WTC11 (cell line): ENCODE measurements at regions not wholly inside any gene's neighbourhood (a gene's known extent, or its start where the extent isn't known, plus 50 kb on each side); places are given as distances from the start of the nearest gene placed in this dataset.

Experiments used
- ATAC-seq: fragments of 200-7000 bp; cut with Tn5 transposase; 2 replicates; pipeline ENCODE4 v1.10.0; 2021; ENCODE audit warnings: mild to moderate bottlenecking, moderate library complexity
- CTCF ChIA-PET: fragments of 300-600 bp; sonication (Branson Sonifier 250); formaldehyde crosslinking; loops from one replicate; lab custom pipeline; 2021; ENCODE audit warnings: antibody characterized with exemption; lab: Charles Lee
- POLR2A ChIA-PET: fragments of 350-600 bp; sonication (Branson Sonifier 250); formaldehyde crosslinking; loops from one replicate; lab custom pipeline; 2021; ENCODE audit warnings: antibody characterized with exemption; lab: Charles Lee
- DNase-seq: peaks from one replicate; pipeline ENCODE4 v3.0.0; 2021; ENCODE audit warnings: low spot score
- H3K27ac Mint-ChIP-seq: 2 replicates; pipeline ENCODE4 v1.8.0; 2021; ENCODE audit warnings: mixed read lengths
- H3K27me3 Mint-ChIP-seq: 2 replicates; pipeline ENCODE4 v1.8.0; 2021; ENCODE audit warnings: low read depth, mild to moderate bottlenecking, moderate library complexity, mixed read lengths
- H3K36me3 Mint-ChIP-seq: 2 replicates; pipeline ENCODE4 v1.8.0; 2021; ENCODE audit warnings: mixed read lengths
- H3K4me1 Mint-ChIP-seq: 2 replicates; pipeline ENCODE4 v1.8.0; 2022; ENCODE audit warnings: mixed read lengths
- H3K4me3 Mint-ChIP-seq: 2 replicates; pipeline ENCODE4 v1.8.0; 2021; ENCODE audit warnings: mild to moderate bottlenecking, moderate library complexity, mixed read lengths
- H3K9me3 Mint-ChIP-seq: 2 replicates; pipeline ENCODE4 v1.8.0; 2021; ENCODE audit warnings: mixed read lengths
- E2F5 ChIP-seq: sonication (generic); formaldehyde crosslinking; IDR thresholded peaks from 2 replicates; pipeline ENCODE4 v1.8.1; 2022; ENCODE audit warnings: mild to moderate bottlenecking, moderate library complexity, missing genetic modification reagents
- ESRRA ChIP-seq: sonication (generic); formaldehyde crosslinking; IDR thresholded peaks from 2 replicates; pipeline ENCODE4 v1.8.1; 2022; ENCODE audit warnings: mild to moderate bottlenecking, missing genetic modification reagents, borderline replicate concordance
- FOXJ3 ChIP-seq: sonication (generic); formaldehyde crosslinking; IDR thresholded peaks from 2 replicates; pipeline ENCODE4 v1.9.0; 2021; ENCODE audit warnings: missing genetic modification reagents, mild to moderate bottlenecking, borderline replicate concordance
- FOXK1 ChIP-seq: sonication (generic); formaldehyde crosslinking; IDR thresholded peaks from 2 replicates; pipeline ENCODE4 v1.8.0; 2022; ENCODE audit warnings: mild to moderate bottlenecking, moderate library complexity, missing genetic modification reagents
- FOXP1 ChIP-seq: sonication (generic); formaldehyde crosslinking; IDR thresholded peaks from 2 replicates; pipeline ENCODE4 v1.8.0; 2022; ENCODE audit warnings: missing genetic modification reagents, mild to moderate bottlenecking, moderate library complexity, borderline replicate concordance
- MXD4 ChIP-seq: fragments of 250-450 bp; sonication (Bioruptor Pico); IDR thresholded peaks from 2 replicates; pipeline ENCODE4 v1.8.0; 2021; ENCODE audit warnings: mild to moderate bottlenecking, moderate library complexity, borderline replicate concordance
- RELA ChIP-seq: sonication (generic); formaldehyde crosslinking; IDR thresholded peaks from 2 replicates; pipeline ENCODE4 v1.8.1; 2022; ENCODE audit warnings: missing genetic modification reagents, mild to moderate bottlenecking, borderline replicate concordance
- RORB ChIP-seq: fragments of 250-450 bp; sonication (Bioruptor Pico); IDR thresholded peaks from 2 replicates; pipeline ENCODE4 v1.9.0; 2021; ENCODE audit warnings: mild to moderate bottlenecking
- SMAD3 ChIP-seq: sonication (generic); formaldehyde crosslinking; IDR thresholded peaks from 2 replicates; pipeline ENCODE4 v1.8.0; 2022; ENCODE audit warnings: missing genetic modification reagents, mild to moderate bottlenecking, borderline replicate concordance
- SMAD4 ChIP-seq: sonication (generic); formaldehyde crosslinking; IDR thresholded peaks from 2 replicates; pipeline ENCODE4 v1.8.0; 2022; ENCODE audit warnings: mild to moderate bottlenecking, missing genetic modification reagents
- SOX15 ChIP-seq: fragments of 250-450 bp; sonication (Bioruptor Pico); IDR thresholded peaks from 2 replicates; pipeline ENCODE4 v1.9.0; 2021; ENCODE audit warnings: mild to moderate bottlenecking
- SP1 ChIP-seq: sonication (generic); formaldehyde crosslinking; conservative IDR thresholded peaks from 2 replicates; pipeline ENCODE4 v1.8.1; 2022; ENCODE audit warnings: missing genetic modification reagents
- ZBTB21 ChIP-seq: sonication (generic); formaldehyde crosslinking; IDR thresholded peaks from 2 replicates; pipeline ENCODE4 v1.8.1; 2023; ENCODE audit warnings: mild to moderate bottlenecking, missing genetic modification reagents, borderline replicate concordance
- ZMAT4 ChIP-seq: fragments of 250-450 bp; sonication (Bioruptor Pico); IDR thresholded peaks from 2 replicates; pipeline ENCODE4 v1.9.0; 2021; ENCODE audit warnings: mild to moderate bottlenecking
- ZNF219 ChIP-seq: sonication (generic); formaldehyde crosslinking; IDR thresholded peaks from 2 replicates; pipeline ENCODE4 v1.8.0; 2023; ENCODE audit warnings: missing genetic modification reagents, mild to moderate bottlenecking, borderline replicate concordance
- ZNF317 ChIP-seq: sonication (generic); formaldehyde crosslinking; IDR thresholded peaks from 2 replicates; pipeline ENCODE4 v1.8.1; 2023; ENCODE audit warnings: low read depth, mild to moderate bottlenecking, moderate library complexity, missing genetic modification reagents, borderline replicate concordance
- ZNF423 ChIP-seq: fragments of 250-450 bp; sonication (Bioruptor Pico); IDR thresholded peaks from 2 replicates; pipeline ENCODE4 v2.1.2; 2022; ENCODE audit warnings: mild to moderate bottlenecking, moderate library complexity
- TF ChIP-seq, protein P1 (sequence below): sonication (generic); formaldehyde crosslinking; conservative IDR thresholded peaks from 2 replicates; pipeline ENCODE4 v1.8.1; 2023; ENCODE audit warnings: mild to moderate bottlenecking, low read depth, missing genetic modification reagents, moderate library complexity
- TF ChIP-seq, protein P2 (sequence below): sonication (generic); formaldehyde crosslinking; IDR thresholded peaks from 2 replicates; pipeline ENCODE4 v1.8.1; 2023; ENCODE audit warnings: mild to moderate bottlenecking, missing genetic modification reagents, borderline replicate concordance
- TF ChIP-seq, protein P3 (sequence below): fragments of 200-600 bp; IDR thresholded peaks from 2 replicates; pipeline ENCODE4 v1.8.0; 2022; ENCODE audit warnings: antibody characterized with exemption
- TF ChIP-seq, protein P4 (sequence below): fragments of 250-450 bp; sonication (Bioruptor Pico); IDR thresholded peaks from 2 replicates; pipeline ENCODE4 v1.9.0; 2021; ENCODE audit warnings: moderate library complexity, mild to moderate bottlenecking, inconsistent platforms, borderline replicate concordance
- TF ChIP-seq, protein P5 (sequence below): sonication (generic); formaldehyde crosslinking; IDR thresholded peaks from 2 replicates; pipeline ENCODE4 v1.8.1; 2022; ENCODE audit warnings: mild to moderate bottlenecking, missing genetic modification reagents, moderate library complexity, borderline replicate concordance

DNA sequence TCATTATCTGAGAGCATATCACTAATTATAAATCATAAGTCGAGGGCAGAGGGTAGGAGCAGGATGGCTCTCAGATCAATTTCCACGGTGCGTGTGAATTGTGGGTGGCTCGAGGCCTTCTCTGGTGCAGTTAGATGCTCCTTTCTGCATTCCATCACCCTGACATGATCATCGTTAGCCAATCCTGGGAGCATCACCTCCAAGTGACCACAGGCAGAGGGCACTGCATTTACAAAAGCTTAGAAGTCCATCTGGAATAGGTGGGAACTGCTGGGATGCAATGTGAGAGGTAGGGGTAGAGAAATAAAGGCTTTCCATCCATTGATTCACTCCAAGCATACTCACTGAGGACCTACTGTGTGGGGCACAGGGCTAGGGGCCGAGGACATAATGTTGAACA, 538.2 kb upstream of the TBX3 start (continued):
- TF ChIP-seq, protein P1, sequence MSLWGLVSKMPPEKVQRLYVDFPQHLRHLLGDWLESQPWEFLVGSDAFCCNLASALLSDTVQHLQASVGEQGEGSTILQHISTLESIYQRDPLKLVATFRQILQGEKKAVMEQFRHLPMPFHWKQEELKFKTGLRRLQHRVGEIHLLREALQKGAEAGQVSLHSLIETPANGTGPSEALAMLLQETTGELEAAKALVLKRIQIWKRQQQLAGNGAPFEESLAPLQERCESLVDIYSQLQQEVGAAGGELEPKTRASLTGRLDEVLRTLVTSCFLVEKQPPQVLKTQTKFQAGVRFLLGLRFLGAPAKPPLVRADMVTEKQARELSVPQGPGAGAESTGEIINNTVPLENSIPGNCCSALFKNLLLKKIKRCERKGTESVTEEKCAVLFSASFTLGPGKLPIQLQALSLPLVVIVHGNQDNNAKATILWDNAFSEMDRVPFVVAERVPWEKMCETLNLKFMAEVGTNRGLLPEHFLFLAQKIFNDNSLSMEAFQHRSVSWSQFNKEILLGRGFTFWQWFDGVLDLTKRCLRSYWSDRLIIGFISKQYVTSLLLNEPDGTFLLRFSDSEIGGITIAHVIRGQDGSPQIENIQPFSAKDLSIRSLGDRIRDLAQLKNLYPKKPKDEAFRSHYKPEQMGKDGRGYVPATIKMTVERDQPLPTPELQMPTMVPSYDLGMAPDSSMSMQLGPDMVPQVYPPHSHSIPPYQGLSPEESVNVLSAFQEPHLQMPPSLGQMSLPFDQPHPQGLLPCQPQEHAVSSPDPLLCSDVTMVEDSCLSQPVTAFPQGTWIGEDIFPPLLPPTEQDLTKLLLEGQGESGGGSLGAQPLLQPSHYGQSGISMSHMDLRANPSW (CRISPR knock-in tag), result no peak
- TF ChIP-seq, protein P2, sequence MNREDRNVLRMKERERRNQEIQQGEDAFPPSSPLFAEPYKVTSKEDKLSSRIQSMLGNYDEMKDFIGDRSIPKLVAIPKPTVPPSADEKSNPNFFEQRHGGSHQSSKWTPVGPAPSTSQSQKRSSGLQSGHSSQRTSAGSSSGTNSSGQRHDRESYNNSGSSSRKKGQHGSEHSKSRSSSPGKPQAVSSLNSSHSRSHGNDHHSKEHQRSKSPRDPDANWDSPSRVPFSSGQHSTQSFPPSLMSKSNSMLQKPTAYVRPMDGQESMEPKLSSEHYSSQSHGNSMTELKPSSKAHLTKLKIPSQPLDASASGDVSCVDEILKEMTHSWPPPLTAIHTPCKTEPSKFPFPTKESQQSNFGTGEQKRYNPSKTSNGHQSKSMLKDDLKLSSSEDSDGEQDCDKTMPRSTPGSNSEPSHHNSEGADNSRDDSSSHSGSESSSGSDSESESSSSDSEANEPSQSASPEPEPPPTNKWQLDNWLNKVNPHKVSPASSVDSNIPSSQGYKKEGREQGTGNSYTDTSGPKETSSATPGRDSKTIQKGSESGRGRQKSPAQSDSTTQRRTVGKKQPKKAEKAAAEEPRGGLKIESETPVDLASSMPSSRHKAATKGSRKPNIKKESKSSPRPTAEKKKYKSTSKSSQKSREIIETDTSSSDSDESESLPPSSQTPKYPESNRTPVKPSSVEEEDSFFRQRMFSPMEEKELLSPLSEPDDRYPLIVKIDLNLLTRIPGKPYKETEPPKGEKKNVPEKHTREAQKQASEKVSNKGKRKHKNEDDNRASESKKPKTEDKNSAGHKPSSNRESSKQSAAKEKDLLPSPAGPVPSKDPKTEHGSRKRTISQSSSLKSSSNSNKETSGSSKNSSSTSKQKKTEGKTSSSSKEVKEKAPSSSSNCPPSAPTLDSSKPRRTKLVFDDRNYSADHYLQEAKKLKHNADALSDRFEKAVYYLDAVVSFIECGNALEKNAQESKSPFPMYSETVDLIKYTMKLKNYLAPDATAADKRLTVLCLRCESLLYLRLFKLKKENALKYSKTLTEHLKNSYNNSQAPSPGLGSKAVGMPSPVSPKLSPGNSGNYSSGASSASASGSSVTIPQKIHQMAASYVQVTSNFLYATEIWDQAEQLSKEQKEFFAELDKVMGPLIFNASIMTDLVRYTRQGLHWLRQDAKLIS (CRISPR knock-in tag), result no peak
- TF ChIP-seq ZNF423 (no peak), SP1 (CRISPR knock-in tag) (no peak), ESRRA (CRISPR knock-in tag) (no peak), SOX15 (no peak), FOXJ3 (no peak), E2F5 (no peak), SMAD3 (CRISPR knock-in tag) (no peak), FOXP1 (no peak), ZNF219 (no peak), ZNF317 (CRISPR knock-in tag) (no peak)
- TF ChIP-seq, protein P3, sequence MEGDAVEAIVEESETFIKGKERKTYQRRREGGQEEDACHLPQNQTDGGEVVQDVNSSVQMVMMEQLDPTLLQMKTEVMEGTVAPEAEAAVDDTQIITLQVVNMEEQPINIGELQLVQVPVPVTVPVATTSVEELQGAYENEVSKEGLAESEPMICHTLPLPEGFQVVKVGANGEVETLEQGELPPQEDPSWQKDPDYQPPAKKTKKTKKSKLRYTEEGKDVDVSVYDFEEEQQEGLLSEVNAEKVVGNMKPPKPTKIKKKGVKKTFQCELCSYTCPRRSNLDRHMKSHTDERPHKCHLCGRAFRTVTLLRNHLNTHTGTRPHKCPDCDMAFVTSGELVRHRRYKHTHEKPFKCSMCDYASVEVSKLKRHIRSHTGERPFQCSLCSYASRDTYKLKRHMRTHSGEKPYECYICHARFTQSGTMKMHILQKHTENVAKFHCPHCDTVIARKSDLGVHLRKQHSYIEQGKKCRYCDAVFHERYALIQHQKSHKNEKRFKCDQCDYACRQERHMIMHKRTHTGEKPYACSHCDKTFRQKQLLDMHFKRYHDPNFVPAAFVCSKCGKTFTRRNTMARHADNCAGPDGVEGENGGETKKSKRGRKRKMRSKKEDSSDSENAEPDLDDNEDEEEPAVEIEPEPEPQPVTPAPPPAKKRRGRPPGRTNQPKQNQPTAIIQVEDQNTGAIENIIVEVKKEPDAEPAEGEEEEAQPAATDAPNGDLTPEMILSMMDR, result no peak
- TF ChIP-seq, all 79 proteins: peak for 0

DNA sequence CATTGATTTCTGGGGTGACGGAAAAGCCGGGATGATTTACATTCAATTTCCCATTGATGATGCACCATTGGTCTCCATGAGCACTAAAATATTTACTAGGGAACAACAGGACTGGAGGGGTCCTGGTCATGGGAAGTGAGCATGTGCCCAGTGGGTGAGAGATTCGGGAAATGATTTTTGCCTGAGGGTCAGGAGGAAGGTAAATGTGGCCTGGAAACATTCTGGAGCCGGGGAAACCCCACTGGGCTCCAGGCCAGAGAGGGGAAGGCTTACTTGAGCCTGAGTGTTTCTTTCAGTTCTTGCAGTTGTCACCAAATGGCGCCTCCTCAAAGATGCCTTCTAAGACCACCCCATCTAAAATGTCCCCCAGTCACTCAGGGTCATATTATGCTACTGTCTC, 532.3 kb upstream of the TBX3 start:
- no peak overlapping the region for H3K27ac Mint-ChIP-seq
- peaks cover 7% of the 10 kb centered on the region for H3K9me3 Mint-ChIP-seq
- DNase-seq, result no peak
- ChIA-PET CTCF (interaction anchor here (0.6 to 0.7 kb wide), 2 partner anchors 63 to 553 kb away, joined by 3 read pairs; no protein-coding TSS in a partner anchor), POLR2A (no interaction called here)
- H3K27me3 Mint-ChIP-seq, result no peaks in the 10 kb centered on the region; the same call in 1 of the 2 replicates
- no peak overlapping the region for H3K4me3 Mint-ChIP-seq
- TF ChIP-seq FOXK1 (CRISPR knock-in tag) (no peak), ZMAT4 (CRISPR knock-in tag) (no peak), RORB (CRISPR knock-in tag) (no peak), SOX15 (no peak), SMAD4 (CRISPR knock-in tag) (no peak), MXD4 (CRISPR knock-in tag) (no peak), RELA (CRISPR knock-in tag) (no peak), ZBTB21 (CRISPR knock-in tag) (no peak)
- TF ChIP-seq, protein P1 (CRISPR knock-in tag), result no peak
- TF ChIP-seq, protein P4, sequence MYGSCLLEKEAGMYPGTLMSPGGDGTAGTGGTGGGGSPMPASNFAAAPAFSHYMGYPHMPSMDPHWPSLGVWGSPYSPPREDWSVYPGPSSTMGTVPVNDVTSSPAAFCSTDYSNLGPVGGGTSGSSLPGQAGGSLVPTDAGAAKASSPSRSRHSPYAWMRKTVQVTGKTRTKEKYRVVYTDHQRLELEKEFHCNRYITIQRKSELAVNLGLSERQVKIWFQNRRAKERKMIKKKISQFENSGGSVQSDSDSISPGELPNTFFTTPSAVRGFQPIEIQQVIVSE, result no peak
- TF ChIP-seq, protein P5, sequence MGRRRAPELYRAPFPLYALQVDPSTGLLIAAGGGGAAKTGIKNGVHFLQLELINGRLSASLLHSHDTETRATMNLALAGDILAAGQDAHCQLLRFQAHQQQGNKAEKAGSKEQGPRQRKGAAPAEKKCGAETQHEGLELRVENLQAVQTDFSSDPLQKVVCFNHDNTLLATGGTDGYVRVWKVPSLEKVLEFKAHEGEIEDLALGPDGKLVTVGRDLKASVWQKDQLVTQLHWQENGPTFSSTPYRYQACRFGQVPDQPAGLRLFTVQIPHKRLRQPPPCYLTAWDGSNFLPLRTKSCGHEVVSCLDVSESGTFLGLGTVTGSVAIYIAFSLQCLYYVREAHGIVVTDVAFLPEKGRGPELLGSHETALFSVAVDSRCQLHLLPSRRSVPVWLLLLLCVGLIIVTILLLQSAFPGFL (CRISPR knock-in tag), result no peak
- peaks cover 11% of the 10 kb centered on the region for H3K4me1 Mint-ChIP-seq
- ATAC-seq, result no peak
- H3K36me3 Mint-ChIP-seq, result no peaks in the 10 kb centered on the region; the same call in 1 of the 2 replicates
